Endothelial cell of umbilical vein (primary cell): ENCODE measurements at regions not wholly inside any gene's neighbourhood (a gene's known extent, or its start where the extent isn't known, plus 50 kb on each side); places are given as distances from the start of the nearest gene placed in this dataset.

Experiments used
- BruUV-seq: library from RNA; stranded (reverse); fragments of 400-500 nt; replicated peaks from 2 replicates; lab custom pipeline; 2021; lab: Mats Ljungman, UMichigan
- CTCF ChIA-PET: fragments of 300-600, 350-600 bp; sonication (Branson Sonifier 250); formaldehyde crosslinking; loops from one replicate; lab custom pipeline; 2021; ENCODE audit warnings: antibody characterized with exemption, inconsistent platforms; lab: Charles Lee
- POLR2A ChIA-PET: fragments of 300-600, 350-600 bp; sonication (Branson Sonifier 250); formaldehyde crosslinking; loops from one replicate; lab custom pipeline; 2021; ENCODE audit warnings: antibody characterized with exemption, inconsistent platforms; lab: Charles Lee
- DNase-seq: peaks from one replicate; pipeline ENCODE4 v3.0.0-alpha.2; 2011; ENCODE audit warnings: low read depth, low spot score
- FAIRE-seq: peaks from 2 replicates; lab custom pipeline; 2011; peaks lifted over from hg19 to GRCh38; lab: Jason Lieb, UNC
- H2AFZ ChIP-seq: 2 replicates; pipeline ENCODE4 v1.6.0; 2012; ENCODE audit warnings: low read depth, low read length, control low read depth, inconsistent platforms
- H3K27ac ChIP-seq: 2 replicates; pipeline ENCODE4 v1.5.1; 2011; ENCODE audit warnings: low read depth, mild to moderate bottlenecking, control low read depth, low read length, moderate library complexity; ENCODE audit not compliant: insufficient read depth
- H3K27me3 ChIP-seq, 2 experiments: 2 replicates each; pipeline versions ENCODE4 v1.6.0 to v1.6.1; 2011; ENCODE audit warnings: low read length in 2 of 2, mixed read lengths in 1 of 2; ENCODE audit not compliant: control insufficient read depth in 2 of 2, insufficient read depth in 2 of 2
- H3K36me3 ChIP-seq, 2 experiments: 2 replicates in 1 of 2; 3 replicates in 1 of 2; pipeline ENCODE4 v1.5.1; 2011; ENCODE audit warnings: low read length in 2 of 2, mild to moderate bottlenecking in 1 of 2, moderate library complexity in 1 of 2; ENCODE audit not compliant: control insufficient read depth in 2 of 2, insufficient read depth in 2 of 2; ENCODE audit errors: extremely low read depth in 1 of 2
- H3K4me1 ChIP-seq: 3 replicates; pipeline ENCODE4 v1.5.1; 2011; ENCODE audit warnings: mild to moderate bottlenecking, low read length; ENCODE audit not compliant: control insufficient read depth, insufficient read depth; ENCODE audit errors: extremely low read depth
- H3K4me2 ChIP-seq: 2 replicates; pipeline ENCODE4 v1.6.1; 2011; ENCODE audit warnings: low read length, control low read depth, mixed read lengths; ENCODE audit not compliant: insufficient read depth
- H3K4me3 ChIP-seq, 3 experiments: fragments of 200-600 bp in 1 of 3; sonication (generic), shearing (Covaris generic) in 1 of 3; replicated peaks in 1 of 3; 2 replicates each; pipeline ENCODE4 v1.5.1; 2011 to 2016; ENCODE audit warnings: control low read depth in 3 of 3, low read length in 3 of 3, mild to moderate bottlenecking in 2 of 3, inconsistent platforms in 1 of 3, low read depth in 1 of 3, moderate library complexity in 1 of 3; ENCODE audit not compliant: insufficient read depth in 1 of 3
- H3K79me2 ChIP-seq: 2 replicates; pipeline ENCODE4 v1.6.0; 2012; ENCODE audit warnings: low read length, inconsistent platforms; ENCODE audit not compliant: control insufficient read depth, insufficient read depth
- H3K9ac ChIP-seq: replicated peaks from 2 replicates; pipeline ENCODE3; 2011; ENCODE audit warnings: low read length, control low read depth; ENCODE audit not compliant: insufficient read depth; ENCODE audit errors: extremely low read depth
- H3K9me1 ChIP-seq: replicated peaks from 3 replicates; pipeline ENCODE4 v1.6.0; 2011; ENCODE audit warnings: mild to moderate bottlenecking, low read length; ENCODE audit not compliant: control insufficient read depth, insufficient read depth; ENCODE audit errors: extremely low read depth
- H3K9me3 ChIP-seq: replicated peaks from 2 replicates; pipeline ENCODE4 v1.5.1; 2012; ENCODE audit warnings: low read length, inconsistent platforms; ENCODE audit not compliant: control insufficient read depth, insufficient read depth
- H4K20me1 ChIP-seq: replicated peaks from 2 replicates; pipeline ENCODE3; 2011; ENCODE audit warnings: mild to moderate bottlenecking, low read length; ENCODE audit not compliant: control insufficient read depth, insufficient read depth; ENCODE audit errors: extremely low read depth
- JUN ChIP-seq: IDR thresholded peaks from 2 replicates; pipeline ENCODE4 v1.6.1; 2011; ENCODE audit warnings: borderline replicate concordance, low read depth; ENCODE audit not compliant: insufficient read length, insufficient read depth
- MYC ChIP-seq: IDR thresholded peaks from one replicate; pipeline ENCODE4 v1.6.1; 2011; ENCODE audit warnings: mild to moderate bottlenecking, low read depth, low read length
- POLR2A ChIP-seq: IDR thresholded peaks from 2 replicates; pipeline ENCODE4 v1.6.1; 2012; ENCODE audit warnings: low read depth, mild to moderate bottlenecking, control low read depth, low read length
- POLR2AphosphoS5 ChIP-seq: IDR thresholded peaks from 2 replicates; pipeline ENCODE4 v1.6.1; 2012; ENCODE audit warnings: low read depth, mild to moderate bottlenecking, control low read depth, low read length, moderate library complexity; ENCODE audit not compliant: insufficient read depth
- dilution Hi-C: fragments of 300-500 bp; cut with MboI; formaldehyde crosslinking; loops from one replicate; pipeline ENCODE4 v1.15.0; 2019; ENCODE audit warnings: low sequenced_read_pairs; ENCODE audit not compliant: extremely low pct_ligation_motif_present
- intact Hi-C: fragments of 100-400 bp; cut with micrococcal nuclease; formaldehyde crosslinking; loops from one replicate; pipeline ENCODE4 v1.10.0; 2022
- TF ChIP-seq, protein P1 (sequence below), 2 donors: IDR thresholded peaks; 1 replicate in 1 of 2; 2 replicates in 1 of 2; pipeline ENCODE4 v1.5.1; 2011; ENCODE audit warnings: low read length in 2 of 2, mild to moderate bottlenecking in 2 of 2, moderate library complexity in 2 of 2, control low read depth in 1 of 2, inconsistent platforms in 1 of 2, low read depth in 1 of 2; ENCODE audit not compliant: insufficient read depth in 1 of 2; ENCODE audit errors: extremely low read depth in 1 of 2

DNA sequence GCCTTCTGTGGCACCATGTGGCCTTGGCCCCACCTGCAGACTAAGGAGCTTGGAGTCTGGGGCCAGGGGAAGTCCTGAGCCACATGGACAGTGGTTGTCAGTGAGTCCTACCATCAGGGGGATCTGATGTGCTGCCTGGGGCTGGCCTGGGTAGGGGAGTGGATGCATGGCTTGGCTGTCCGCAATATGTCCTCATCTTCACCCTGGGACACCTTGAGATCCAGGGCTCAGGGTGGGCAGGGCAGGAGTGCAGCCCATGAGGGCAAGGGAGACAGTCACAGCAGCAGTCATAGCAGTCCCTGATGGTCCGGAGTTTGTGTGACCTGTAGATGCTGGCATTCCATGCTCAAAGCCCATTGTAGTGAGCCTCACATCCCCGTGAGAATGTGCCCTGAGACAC lies 256.8 kb upstream of the B3GAT1 start:
- no peak overlapping the region for H3K4me3 ChIP-seq
- TF ChIP-seq, protein P1, sequence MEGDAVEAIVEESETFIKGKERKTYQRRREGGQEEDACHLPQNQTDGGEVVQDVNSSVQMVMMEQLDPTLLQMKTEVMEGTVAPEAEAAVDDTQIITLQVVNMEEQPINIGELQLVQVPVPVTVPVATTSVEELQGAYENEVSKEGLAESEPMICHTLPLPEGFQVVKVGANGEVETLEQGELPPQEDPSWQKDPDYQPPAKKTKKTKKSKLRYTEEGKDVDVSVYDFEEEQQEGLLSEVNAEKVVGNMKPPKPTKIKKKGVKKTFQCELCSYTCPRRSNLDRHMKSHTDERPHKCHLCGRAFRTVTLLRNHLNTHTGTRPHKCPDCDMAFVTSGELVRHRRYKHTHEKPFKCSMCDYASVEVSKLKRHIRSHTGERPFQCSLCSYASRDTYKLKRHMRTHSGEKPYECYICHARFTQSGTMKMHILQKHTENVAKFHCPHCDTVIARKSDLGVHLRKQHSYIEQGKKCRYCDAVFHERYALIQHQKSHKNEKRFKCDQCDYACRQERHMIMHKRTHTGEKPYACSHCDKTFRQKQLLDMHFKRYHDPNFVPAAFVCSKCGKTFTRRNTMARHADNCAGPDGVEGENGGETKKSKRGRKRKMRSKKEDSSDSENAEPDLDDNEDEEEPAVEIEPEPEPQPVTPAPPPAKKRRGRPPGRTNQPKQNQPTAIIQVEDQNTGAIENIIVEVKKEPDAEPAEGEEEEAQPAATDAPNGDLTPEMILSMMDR (IDR thresholded peaks at IDR 0.05; ENCODE audit: extremely low read depth in 1 of 2, insufficient read depth in 1 of 2, low read depth in 1 of 2, low read length in 2 of 2): no peak
- TF ChIP-seq MYC: no peak
- no peak for TF ChIP-seq POLR2A
- TF ChIP-seq JUN: no peak
- H3K36me3 ChIP-seq: no peaks in the 10 kb centered on the region
- no peaks in the 10 kb centered on the region for H3K9me1 ChIP-seq
- no peak overlapping the region for H3K9ac ChIP-seq
- H3K27ac ChIP-seq: no peak overlapping the region
- H4K20me1 ChIP-seq: no peaks in the 10 kb centered on the region
- H3K9me3 ChIP-seq: peaks cover 2% of the 10 kb centered on the region
- H3K27me3 ChIP-seq: no peaks in the 10 kb centered on the region
- dilution Hi-C loops (no loop called here), intact Hi-C loops (no loop called here)
- CTCF ChIA-PET: no interaction called here
- H3K4me1 ChIP-seq: no peaks in the 10 kb centered on the region
- BruUV-seq: no TSS peak
- H3K4me2 ChIP-seq: no peak overlapping the region
- DNase-seq (no peak), FAIRE-seq (no peak)
- POLR2A ChIA-PET: no interaction called here
- no peaks in the 10 kb centered on the region for H3K79me2 ChIP-seq
- no peak overlapping the region for H2AFZ ChIP-seq

DNA sequence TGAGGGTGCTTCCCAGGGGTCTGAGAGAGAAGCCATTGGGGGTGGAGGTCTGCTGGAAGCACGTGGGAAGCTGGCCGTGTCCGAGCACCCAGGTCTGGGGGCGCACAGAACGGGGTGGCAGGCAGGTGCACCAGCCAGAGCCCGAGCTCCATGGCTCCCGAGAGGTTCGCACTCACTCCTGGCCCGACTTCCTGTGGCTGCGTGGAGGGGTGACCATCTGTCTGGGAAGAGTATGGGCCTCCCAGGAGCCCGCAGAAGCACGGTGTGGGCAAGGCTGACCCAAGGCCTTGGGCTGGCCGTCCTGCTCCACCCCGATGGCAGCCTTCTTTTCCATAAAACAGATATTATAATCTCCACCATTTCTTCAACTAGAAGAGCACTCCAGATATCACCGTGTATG lies 256.0 kb upstream of the B3GAT1 start:
- POLR2A ChIA-PET: no interaction called here
- dilution Hi-C loops: no loop called here
- Histone ChIP-seq H3K4me1 (no peaks in the 10 kb centered on the region), H3K9me1 (no peaks in the 10 kb centered on the region), H3K9me3 (peaks cover 2% of the 10 kb centered on the region), H3K27ac (no peak overlapping the region), H3K4me3 (no peak overlapping the region), H3K79me2 (no peaks in the 10 kb centered on the region), H3K36me3 (no peaks in the 10 kb centered on the region), H2AFZ (no peak overlapping the region), H3K9ac (no peak overlapping the region), H4K20me1 (no peaks in the 10 kb centered on the region), H3K4me2 (no peak overlapping the region), H3K27me3 (no peaks in the 10 kb centered on the region)
- no peak for DNase-seq
- CTCF ChIA-PET: no interaction called here
- intact Hi-C loops: no loop called here
- BruUV-seq: no TSS peak
- TF ChIP-seq, protein P1 (IDR thresholded peaks at IDR 0.05; ENCODE audit: extremely low read depth in 1 of 2, insufficient read depth in 1 of 2, low read depth in 1 of 2, low read length in 2 of 2): no peak
- TF ChIP-seq POLR2AphosphoS5: no peak
- FAIRE-seq: no peak
